Upper lobe of right lung (tissue), 1 donor: ENCODE measurements at regions not wholly inside any gene's neighbourhood (a gene's known extent, or its start where the extent isn't known, plus 50 kb on each side); places are given as distances from the start of the nearest gene placed in this dataset.

Experiments used
- ATAC-seq: fragments of 200-7000 bp; cut with Tn5 transposase; one replicate; pipeline ENCODE4 v1.9.1; 2020; ENCODE audit warnings: mild to moderate bottlenecking, moderate library complexity
- DNase-seq: peaks from one replicate; pipeline ENCODE4 v3.0.0-alpha.2; 2020
- H3K27ac ChIP-seq: fragments of 200-600 bp; one replicate; pipeline ENCODE4 v1.8.0; 2022
- H3K27me3 ChIP-seq: fragments of 200-600 bp; one replicate; pipeline ENCODE4 v1.8.0; 2022; ENCODE audit warnings: mild to moderate bottlenecking
- H3K36me3 ChIP-seq: fragments of 200-600 bp; one replicate; pipeline ENCODE4 v1.8.0; 2022
- H3K4me1 ChIP-seq: fragments of 200-600 bp; one replicate; pipeline ENCODE4 v1.8.0; 2022
- H3K4me3 ChIP-seq: fragments of 200-600 bp; one replicate; pipeline ENCODE4 v1.8.0; 2022; ENCODE audit warnings: mild to moderate bottlenecking
- H3K9me3 ChIP-seq: fragments of 200-600 bp; one replicate; pipeline ENCODE4 v1.8.0; 2022
- CTCF ChIP-seq: fragments of 200-600 bp; IDR thresholded peaks from one replicate; pipeline ENCODE4 v1.8.0; 2022; ENCODE audit warnings: antibody characterized with exemption
- intact Hi-C: fragments of 100-400 bp; cut with DNase I; formaldehyde crosslinking; loops from one replicate; pipeline ENCODE4 v1.11.0; 2022
- donor health status: DM: no; HTN: yes; CAD: no; lungs with severe emphysema.

GRCh38 chr9:24045150-24045549 is 219.1 kb upstream of the ELAVL2 start:
- no peak for ATAC-seq
- Histone ChIP-seq H3K4me1 (no peaks in the 10 kb centered on the region), H3K36me3 (no peaks in the 10 kb centered on the region), H3K9me3 (no peaks in the 10 kb centered on the region), H3K4me3 (no peak overlapping the region), H3K27me3 (no peaks in the 10 kb centered on the region), H3K27ac (no peak overlapping the region)
- intact Hi-C loops, result no loop called here
- DNase-seq, result no peak
- no peak for TF ChIP-seq CTCF

- no peak overlapping the region for H3K27ac ChIP-seq
- ATAC-seq, result no peak
Measured at GRCh38 chr9:24044576-24044975, 218.5 kb upstream of the ELAVL2 start.

GRCh38 chr9:24041160-24041690 is 215.2 kb upstream of the ELAVL2 start:
- intact Hi-C loops, result no loop called here
- TF ChIP-seq CTCF, result no peak
- ATAC-seq, result no peak

More at GRCh38 chr9:24044576-24044975, 218.5 kb upstream of the ELAVL2 start:
- no peak for TF ChIP-seq CTCF
- no peak overlapping the region for H3K4me3 ChIP-seq
- H3K27me3 ChIP-seq, result no peaks in the 10 kb centered on the region
- no peaks in the 10 kb centered on the region for H3K9me3 ChIP-seq
- no peaks in the 10 kb centered on the region for H3K36me3 ChIP-seq
- no peak for DNase-seq
- intact Hi-C loops, result no loop called here
- no peaks in the 10 kb centered on the region for H3K4me1 ChIP-seq

GRCh38 chr9:24036459-24036858 is 210.4 kb upstream of the ELAVL2 start:
- Histone ChIP-seq H3K9me3 (no peaks in the 10 kb centered on the region), H3K4me3 (no peak overlapping the region), H3K36me3 (no peaks in the 10 kb centered on the region), H3K27me3 (no peaks in the 10 kb centered on the region), H3K4me1 (no peaks in the 10 kb centered on the region), H3K27ac (no peak overlapping the region)
- ATAC-seq (no peak), DNase-seq (no peak)
- intact Hi-C loops, result no loop called here
- no peak for TF ChIP-seq CTCF

More at GRCh38 chr9:24041160-24041690, 215.2 kb upstream of the ELAVL2 start:
- no peak for DNase-seq
- Histone ChIP-seq H3K4me3 (no peak overlapping the region), H3K4me1 (no peaks in the 10 kb centered on the region), H3K9me3 (no peaks in the 10 kb centered on the region), H3K27ac (no peak overlapping the region), H3K27me3 (no peaks in the 10 kb centered on the region), H3K36me3 (no peaks in the 10 kb centered on the region)

GRCh38 chr9:24035816-24036215 is 209.8 kb upstream of the ELAVL2 start:
- intact Hi-C loops, result no loop called here
- ATAC-seq (no peak), DNase-seq (no peak)
- Histone ChIP-seq H3K27ac (no peak overlapping the region), H3K9me3 (no peaks in the 10 kb centered on the region), H3K27me3 (no peaks in the 10 kb centered on the region), H3K4me1 (no peaks in the 10 kb centered on the region), H3K36me3 (no peaks in the 10 kb centered on the region), H3K4me3 (no peak overlapping the region)
- no peak for TF ChIP-seq CTCF

- intact Hi-C loops, result no loop called here
- ATAC-seq, result no peak
Measured at GRCh38 chr9:24011881-24012280, 185.8 kb upstream of the ELAVL2 start.

More at GRCh38 chr9:24011881-24012280, 185.8 kb upstream of the ELAVL2 start:
- no peaks in the 10 kb centered on the region for H3K4me1 ChIP-seq
- no peak overlapping the region for H3K27ac ChIP-seq
- no peak for DNase-seq
- no peaks in the 10 kb centered on the region for H3K9me3 ChIP-seq
- no peaks in the 10 kb centered on the region for H3K36me3 ChIP-seq
- no peaks in the 10 kb centered on the region for H3K27me3 ChIP-seq
- no peak for TF ChIP-seq CTCF
- H3K4me3 ChIP-seq, result no peak overlapping the region
